HFF-Myc (cell line): ENCODE measurements at regions not wholly inside any gene's neighbourhood (a gene's known extent, or its start where the extent isn't known, plus 50 kb on each side); places are given as distances from the start of the nearest gene placed in this dataset.

Experiments used
- DNase-seq: peaks from one replicate; pipeline ENCODE4 v3.0.0-alpha.2; 2011; ENCODE audit warnings: low read depth; ENCODE audit errors: extremely low read depth
- H3K4me3 ChIP-seq: replicated peaks from 2 replicates; pipeline ENCODE4 v1.5.1; 2011; ENCODE audit warnings: low read depth, mild to moderate bottlenecking, control low read depth, low read length
- TF ChIP-seq, protein P1 (sequence below): IDR thresholded peaks from 2 replicates; pipeline ENCODE4 v1.5.1; 2012; ENCODE audit warnings: mild to moderate bottlenecking, low read depth, low read length, control low read depth; ENCODE audit errors: missing control alignments

DNA sequence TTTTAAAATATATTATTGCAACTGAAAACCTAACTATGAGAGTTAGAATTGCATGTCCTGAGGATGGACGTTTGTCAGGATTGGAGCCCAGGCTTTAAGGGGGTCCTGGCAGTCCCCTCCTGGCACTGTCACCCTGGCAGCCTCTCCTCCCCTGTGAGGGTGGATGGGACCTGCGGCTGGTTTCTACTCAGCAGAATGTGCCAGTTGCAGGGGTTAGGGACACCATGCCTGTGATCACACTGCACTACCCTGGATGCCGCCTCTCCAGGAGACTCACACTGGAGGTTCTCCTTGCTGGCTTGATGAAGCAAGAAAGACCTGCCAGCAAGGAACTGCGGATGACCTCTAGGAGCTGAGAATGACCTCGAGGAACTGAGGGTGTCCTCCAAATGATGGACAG lies 356.7 kb upstream of the MYT1L start:
- DNase-seq, result no peak
- TF ChIP-seq, protein P1, sequence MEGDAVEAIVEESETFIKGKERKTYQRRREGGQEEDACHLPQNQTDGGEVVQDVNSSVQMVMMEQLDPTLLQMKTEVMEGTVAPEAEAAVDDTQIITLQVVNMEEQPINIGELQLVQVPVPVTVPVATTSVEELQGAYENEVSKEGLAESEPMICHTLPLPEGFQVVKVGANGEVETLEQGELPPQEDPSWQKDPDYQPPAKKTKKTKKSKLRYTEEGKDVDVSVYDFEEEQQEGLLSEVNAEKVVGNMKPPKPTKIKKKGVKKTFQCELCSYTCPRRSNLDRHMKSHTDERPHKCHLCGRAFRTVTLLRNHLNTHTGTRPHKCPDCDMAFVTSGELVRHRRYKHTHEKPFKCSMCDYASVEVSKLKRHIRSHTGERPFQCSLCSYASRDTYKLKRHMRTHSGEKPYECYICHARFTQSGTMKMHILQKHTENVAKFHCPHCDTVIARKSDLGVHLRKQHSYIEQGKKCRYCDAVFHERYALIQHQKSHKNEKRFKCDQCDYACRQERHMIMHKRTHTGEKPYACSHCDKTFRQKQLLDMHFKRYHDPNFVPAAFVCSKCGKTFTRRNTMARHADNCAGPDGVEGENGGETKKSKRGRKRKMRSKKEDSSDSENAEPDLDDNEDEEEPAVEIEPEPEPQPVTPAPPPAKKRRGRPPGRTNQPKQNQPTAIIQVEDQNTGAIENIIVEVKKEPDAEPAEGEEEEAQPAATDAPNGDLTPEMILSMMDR, result no peak
- H3K4me3 ChIP-seq, result no peak overlapping the region

DNA sequence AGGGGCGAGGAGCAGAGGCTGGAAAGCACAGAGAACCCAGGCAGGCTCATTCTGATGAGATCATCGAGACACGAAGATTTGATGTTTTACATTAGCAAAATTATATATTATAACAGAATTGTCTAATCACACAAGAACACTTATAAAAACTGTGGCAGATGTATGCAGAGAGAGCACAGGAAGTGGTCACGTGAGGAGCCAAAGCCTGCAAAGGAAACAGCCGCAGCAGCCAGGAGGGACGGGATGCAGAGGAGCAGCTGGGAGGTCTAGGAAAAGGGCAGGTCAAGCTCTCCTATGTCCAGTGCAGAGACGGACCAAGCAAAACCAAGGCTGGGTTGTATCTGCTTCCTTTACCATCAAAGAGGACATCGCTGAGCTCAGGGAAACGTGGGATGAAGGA lies 355.1 kb upstream of the MYT1L start:
- TF ChIP-seq, protein P1, result no peak
- no peak for DNase-seq
- no peak overlapping the region for H3K4me3 ChIP-seq

DNA sequence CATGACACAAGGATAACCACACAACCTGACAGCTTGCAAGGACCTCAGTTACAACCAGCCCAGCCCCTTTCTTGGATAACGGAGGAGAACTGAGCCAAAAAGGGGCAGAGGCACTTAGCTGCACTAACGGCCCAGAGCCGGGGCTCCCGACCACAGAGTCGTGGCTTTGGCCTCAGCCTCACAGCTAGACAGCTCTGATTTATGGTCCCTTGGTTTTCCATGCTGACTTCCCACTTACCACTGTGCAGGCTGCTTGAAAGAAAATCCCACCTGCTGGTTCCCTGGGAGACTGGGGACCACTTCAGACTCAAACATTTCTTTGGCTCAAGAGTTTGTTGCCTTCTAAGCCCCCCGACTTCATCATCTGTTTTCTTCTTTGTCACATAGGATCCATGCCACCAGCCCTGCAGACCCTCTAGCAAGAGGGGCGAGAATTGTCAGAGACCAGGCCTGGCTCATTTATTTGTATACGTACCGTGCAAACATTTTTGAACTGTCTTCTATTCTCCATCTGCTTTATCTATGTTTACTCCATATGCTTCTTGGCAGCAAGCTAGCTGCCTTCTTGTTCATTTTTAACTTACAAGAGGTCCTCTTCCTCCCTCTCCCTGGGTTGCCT lies 352.6 kb upstream of the MYT1L start:
- TF ChIP-seq, protein P1, result no peak
- DNase-seq, result no peak
- H3K4me3 ChIP-seq, result no peak overlapping the region

DNA sequence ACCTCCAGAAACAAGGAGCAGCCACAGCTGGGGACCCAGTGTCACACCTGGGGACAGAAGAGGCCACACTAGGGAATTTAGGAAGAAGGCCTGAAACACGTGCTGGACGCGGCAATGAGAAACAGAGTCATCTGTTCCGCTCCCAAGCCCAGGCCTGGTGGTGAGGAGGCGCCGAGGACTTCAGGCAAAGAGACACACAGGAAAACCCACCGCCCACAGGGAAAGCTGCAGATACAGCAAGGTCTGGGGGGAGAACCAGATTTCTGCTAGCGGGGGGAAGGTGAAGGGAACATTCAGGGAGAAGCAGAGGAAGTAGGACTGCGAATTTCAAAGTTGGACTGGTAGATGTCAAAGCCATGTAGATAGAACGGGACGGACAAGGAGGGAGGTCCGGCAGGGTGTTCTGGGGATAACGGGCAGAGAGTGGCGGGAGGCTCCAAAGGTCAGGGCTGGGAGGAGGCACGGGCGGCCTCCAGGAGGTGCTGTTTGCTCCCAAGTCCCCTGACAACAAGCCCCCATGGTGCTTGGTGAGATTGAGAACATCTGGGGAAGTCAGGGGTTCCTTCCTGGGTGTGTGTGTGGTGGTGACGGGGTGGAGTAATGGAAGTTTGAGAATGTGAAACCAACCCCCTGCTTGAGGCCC lies 351.7 kb upstream of the MYT1L start:
- TF ChIP-seq, protein P1, result no peak
- no peak overlapping the region for H3K4me3 ChIP-seq

DNA sequence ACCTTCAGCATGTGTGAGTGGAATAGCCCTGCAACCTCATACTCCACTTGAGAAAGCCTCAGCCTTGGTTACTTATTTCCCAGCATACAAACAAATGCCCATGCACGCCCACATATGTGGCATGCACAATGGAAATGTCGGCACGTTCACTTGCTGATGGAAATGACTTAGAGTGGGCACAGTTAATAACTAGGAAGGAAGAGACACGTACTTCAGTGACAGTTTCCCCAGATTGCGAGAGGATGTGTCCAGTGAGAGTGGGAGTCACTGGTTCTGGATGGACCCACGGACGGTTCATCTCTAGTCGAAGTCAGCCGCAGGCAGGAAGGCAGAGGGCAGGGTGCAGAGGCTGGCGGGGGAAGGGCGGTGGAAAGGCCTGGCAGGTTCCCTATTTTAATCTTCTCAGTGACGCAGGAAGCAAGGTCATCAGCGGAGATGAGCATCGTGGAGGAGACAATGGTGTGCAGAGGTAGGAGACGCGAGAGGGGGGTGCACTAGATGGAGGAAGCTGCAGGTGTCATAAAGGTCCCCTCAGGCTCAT lies 350.7 kb upstream of the MYT1L start:
- TF ChIP-seq, protein P1, result no peak
- no peak for DNase-seq
- H3K4me3 ChIP-seq, result no peak overlapping the region

More for the DNA sequence above, 351.7 kb upstream of the MYT1L start:
- no peak for DNase-seq

DNA sequence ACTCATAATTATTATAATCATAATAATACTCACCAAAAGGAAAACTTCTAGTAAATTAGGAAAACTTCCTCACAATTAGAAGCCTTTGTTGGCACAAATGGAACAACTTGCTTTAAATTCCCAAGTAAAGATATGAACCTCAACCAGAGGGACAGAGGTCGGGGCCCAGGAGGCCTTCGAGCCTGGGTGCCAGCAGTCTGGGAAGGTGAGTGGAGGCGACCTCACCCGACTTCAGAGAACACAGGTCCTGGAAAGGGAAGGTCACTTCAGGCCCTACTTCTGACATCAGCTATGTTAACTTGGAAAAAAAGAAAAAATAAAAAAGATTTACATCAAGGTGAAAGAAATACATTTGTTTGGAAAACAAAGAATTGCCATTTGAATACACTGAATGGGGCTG lies 350.0 kb upstream of the MYT1L start:
- DNase-seq, result no peak
- TF ChIP-seq, protein P1, result no peak

More for the DNA sequence above, 350.0 kb upstream of the MYT1L start:
- no peak overlapping the region for H3K4me3 ChIP-seq
